GM23248 (cell line): ENCODE measurements at regions not wholly inside any gene's neighbourhood (a gene's known extent, or its start where the extent isn't known, plus 50 kb on each side); places are given as distances from the start of the nearest gene placed in this dataset.

Experiments
- DNase-seq: peaks from one replicate; pipeline ENCODE4 v3.0.0-alpha.2; 2015
- H2AFZ ChIP-seq: fragments of 200-600 bp; sonication (generic); 2 replicates; pipeline ENCODE4 v1.6.1; 2016; ENCODE audit warnings: antibody characterized with exemption
- H3F3A ChIP-seq: fragments of 200-600 bp; sonication (generic); 2 replicates; pipeline ENCODE4 v1.6.1; 2016; ENCODE audit warnings: mild to moderate bottlenecking, antibody characterized with exemption, mixed run types; ENCODE audit not compliant: insufficient read depth
- H3K27ac ChIP-seq: fragments of 200-600 bp; sonication (generic); 2 replicates; pipeline ENCODE4 v1.5.1; 2016; ENCODE audit warnings: mild to moderate bottlenecking
- H3K27me3 ChIP-seq: fragments of 200-600 bp; sonication (generic); replicated peaks from 2 replicates; pipeline ENCODE4 v1.6.1; 2016; ENCODE audit warnings: mild to moderate bottlenecking; ENCODE audit not compliant: insufficient read depth
- H3K36me3 ChIP-seq: fragments of 200-600 bp; sonication (generic); 2 replicates; pipeline ENCODE4 v1.6.1; 2016; ENCODE audit warnings: low read depth, mild to moderate bottlenecking
- H3K4me1 ChIP-seq: fragments of 200-600 bp; sonication (generic); 2 replicates; pipeline ENCODE4 v1.6.1; 2016; ENCODE audit warnings: mild to moderate bottlenecking; ENCODE audit not compliant: insufficient read depth
- H3K4me2 ChIP-seq: fragments of 200-600 bp; sonication (generic); one replicate; pipeline ENCODE4 v1.6.1; 2016; ENCODE audit warnings: mild to moderate bottlenecking; ENCODE audit not compliant: unreplicated experiment
- H3K4me3 ChIP-seq: fragments of 200-600 bp; sonication (generic); 2 replicates; pipeline ENCODE4 v1.5.1; 2016; ENCODE audit warnings: mild to moderate bottlenecking
- H3K79me2 ChIP-seq: fragments of 200-600 bp; sonication (generic); 2 replicates; pipeline ENCODE4 v1.6.1; 2016; ENCODE audit warnings: mild to moderate bottlenecking; ENCODE audit not compliant: insufficient read depth
- H3K9ac ChIP-seq: fragments of 200-600 bp; sonication (generic); 2 replicates; pipeline ENCODE4 v1.6.1; 2016; ENCODE audit warnings: mild to moderate bottlenecking
- H3K9me2 ChIP-seq: fragments of 200-600 bp; sonication (generic); 2 replicates; pipeline ENCODE4 v1.6.1; 2016; ENCODE audit warnings: mixed run types, mild to moderate bottlenecking, moderate library complexity; ENCODE audit not compliant: insufficient read depth
- H3K9me3 ChIP-seq: fragments of 200-600 bp; sonication (generic); one replicate; pipeline ENCODE4 v1.6.1; 2017; ENCODE audit warnings: low read depth
- H4K20me1 ChIP-seq: fragments of 200-600 bp; sonication (generic); 2 replicates; pipeline ENCODE4 v1.6.0; 2016; ENCODE audit not compliant: insufficient read depth
- EZH2 ChIP-seq: fragments of 200-600 bp; sonication (generic); IDR thresholded peaks from 2 replicates; pipeline ENCODE4 v1.6.1; 2018; ENCODE audit warnings: antibody characterized with exemption, mild to moderate bottlenecking; ENCODE audit not compliant: insufficient read depth, poor library complexity, severe bottlenecking
- EZH2phosphoT487 ChIP-seq: fragments of 200-600 bp; sonication (generic); IDR thresholded peaks from 2 replicates; pipeline ENCODE4 v1.6.1; 2018; ENCODE audit warnings: antibody characterized with exemption, moderate library complexity, mild to moderate bottlenecking, low read depth; ENCODE audit not compliant: insufficient read depth
- WGBS, 2 experiments: methylation state at CpG; one replicate each; pipeline ENCODE4 v1.1.6; 2015 to 2017; ENCODE audit warnings: low lambda C conversion rate in 2 of 2, low coverage in 1 of 2; ENCODE audit errors: missing lambda C conversion rate in 2 of 2; 5-methylcytosine and 5-hydroxymethylcytosine counted together
- in situ Hi-C: fragments of 300-500 bp; cut with MboI; formaldehyde crosslinking; loops from 2 replicates; pipeline ENCODE4 v1.15.0; 2020

DNA sequence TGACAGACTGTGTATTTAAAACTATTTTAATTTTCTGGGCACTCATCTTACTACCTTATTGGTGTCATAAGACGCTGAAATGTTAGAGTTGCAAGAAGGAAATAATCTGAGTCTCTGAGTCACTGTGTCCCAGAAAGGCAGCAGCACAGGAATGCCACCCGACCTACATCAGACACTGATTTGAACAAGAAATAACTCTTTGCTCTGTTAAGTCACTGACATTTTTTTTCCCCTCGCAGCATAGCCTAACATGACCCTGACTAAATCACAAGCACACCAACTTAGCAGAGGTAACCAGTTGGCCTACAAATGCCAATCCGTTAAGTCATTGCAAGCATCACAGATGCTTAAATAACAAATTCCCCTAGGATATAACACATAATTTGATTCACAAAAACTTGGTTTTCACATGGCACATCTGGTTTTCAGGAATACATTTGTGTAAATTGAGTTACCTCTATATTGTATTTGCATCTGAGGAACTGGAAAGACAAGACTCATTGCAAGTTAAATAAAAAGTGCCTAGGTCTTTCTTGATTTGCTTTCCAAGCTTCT, 349.1 kb downstream of the SEC16B start:
- Histone ChIP-seq H3K9me3 (no peaks in the 10 kb centered on the region), H3K9ac (no peak overlapping the region), H3K79me2 (no peaks in the 10 kb centered on the region), H3K27me3 (peaks cover 3% of the 10 kb centered on the region; the same call in 1 of the 2 replicates), H3K4me3 (no peak overlapping the region), H3K4me1 (0 out of 2 replicates have a peak, but pooled peaks cover 8% of the 10 kb centered on the region), H4K20me1 (peaks cover 3% of the 10 kb centered on the region; the same call in 1 of the 2 replicates), H3K4me2 (no peak overlapping the region), H3F3A (no peaks in the 10 kb centered on the region), H3K27ac (no peak overlapping the region), H3K36me3 (no peaks in the 10 kb centered on the region), H3K9me2 (no peaks in the 10 kb centered on the region), H2AFZ (no peak overlapping the region)
- 9% methylated on average over 4 of the region's 4 CpGs for WGBS, 2 experiments
- DNase-seq, result peak; percentile 36
- TF ChIP-seq EZH2phosphoT487, result no peak
- TF ChIP-seq EZH2, result no peak
- in situ Hi-C loops, result no loop called here

DNA sequence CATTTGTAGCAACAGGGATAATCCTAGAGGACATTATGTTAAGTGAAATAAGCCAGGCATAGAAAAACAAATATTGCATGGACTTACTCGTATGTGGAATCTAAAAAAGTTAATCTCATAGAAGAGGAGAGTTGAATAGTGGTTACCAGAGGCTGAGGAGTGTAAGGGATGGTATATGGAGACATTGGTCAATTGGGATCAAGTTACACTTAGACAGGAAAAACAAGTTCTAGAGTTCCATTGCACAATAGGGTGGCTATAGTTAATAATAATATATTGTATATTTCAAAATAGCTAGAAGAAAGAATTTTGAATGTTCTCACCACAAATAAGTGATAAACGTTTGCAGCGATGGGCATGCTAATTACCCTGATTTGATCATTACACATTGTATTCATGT, 354.6 kb downstream of the SEC16B start:
- WGBS, 2 experiments, result 44 to 49% methylated on average over 3 of the region's 3 CpGs
- H3K4me1 ChIP-seq, result 0 out of 2 replicates have a peak, but pooled peaks cover under 1% of the 10 kb centered on the region
- no peak overlapping the region for H3K4me3 ChIP-seq
- no peak overlapping the region for H3K27ac ChIP-seq
- no peaks in the 10 kb centered on the region for H3K79me2 ChIP-seq
- H3K4me2 ChIP-seq, result no peak overlapping the region
- H3K9me3 ChIP-seq, result no peaks in the 10 kb centered on the region
- no peak overlapping the region for H3K9ac ChIP-seq
- no peaks in the 10 kb centered on the region for H4K20me1 ChIP-seq
- in situ Hi-C loops, result no loop called here
- no peaks in the 10 kb centered on the region for H3F3A ChIP-seq
- TF ChIP-seq EZH2, result no peak
- TF ChIP-seq EZH2phosphoT487, result no peak
- no peaks in the 10 kb centered on the region for H3K9me2 ChIP-seq
- peaks cover 3% of the 10 kb centered on the region; the same call in 1 of the 2 replicates for H3K27me3 ChIP-seq
- DNase-seq, result no peak
- H3K36me3 ChIP-seq, result no peaks in the 10 kb centered on the region
- H2AFZ ChIP-seq, result no peak overlapping the region

DNA sequence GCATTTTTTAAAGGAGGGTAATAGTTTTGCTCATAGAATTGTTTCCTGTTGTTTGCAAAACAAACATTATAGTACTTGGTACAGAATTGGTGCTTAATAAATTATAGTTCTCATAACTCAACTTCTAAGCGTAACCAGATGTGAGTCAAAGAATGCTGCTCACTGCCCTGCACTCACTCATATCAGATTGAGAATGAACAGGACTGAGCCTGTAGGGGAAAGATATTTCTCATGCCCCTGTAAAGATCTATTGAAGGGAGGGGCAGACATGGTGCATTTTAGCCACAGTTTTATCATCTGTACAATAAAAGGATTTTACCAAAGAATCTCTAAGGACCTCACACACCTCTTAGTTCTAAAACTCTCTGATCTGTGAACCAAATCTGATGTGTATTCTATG, 358.5 kb downstream of the SEC16B start:
- H3K9me2 ChIP-seq, result no peaks in the 10 kb centered on the region; the same call in 1 of the 2 replicates
- in situ Hi-C loops, result no loop called here
- H3K4me3 ChIP-seq, result no peak overlapping the region
- peaks cover 5% of the 10 kb centered on the region; the same call in 1 of the 2 replicates for H3K27me3 ChIP-seq
- H3F3A ChIP-seq, result no peaks in the 10 kb centered on the region
- WGBS, 2 experiments, result 41% methylated on average over 1 of the region's 1 CpG
- no peaks in the 10 kb centered on the region for H3K79me2 ChIP-seq
- TF ChIP-seq EZH2, result no peak
- TF ChIP-seq EZH2phosphoT487, result no peak
- no peak overlapping the region for H3K4me2 ChIP-seq
- H2AFZ ChIP-seq, result no peak overlapping the region
- H3K36me3 ChIP-seq, result no peaks in the 10 kb centered on the region
- no peak overlapping the region for H3K9ac ChIP-seq
- no peak for DNase-seq
- no peak overlapping the region for H3K27ac ChIP-seq
- no peaks in the 10 kb centered on the region for H3K9me3 ChIP-seq
- H3K4me1 ChIP-seq, result no peaks in the 10 kb centered on the region
- no peaks in the 10 kb centered on the region for H4K20me1 ChIP-seq

DNA sequence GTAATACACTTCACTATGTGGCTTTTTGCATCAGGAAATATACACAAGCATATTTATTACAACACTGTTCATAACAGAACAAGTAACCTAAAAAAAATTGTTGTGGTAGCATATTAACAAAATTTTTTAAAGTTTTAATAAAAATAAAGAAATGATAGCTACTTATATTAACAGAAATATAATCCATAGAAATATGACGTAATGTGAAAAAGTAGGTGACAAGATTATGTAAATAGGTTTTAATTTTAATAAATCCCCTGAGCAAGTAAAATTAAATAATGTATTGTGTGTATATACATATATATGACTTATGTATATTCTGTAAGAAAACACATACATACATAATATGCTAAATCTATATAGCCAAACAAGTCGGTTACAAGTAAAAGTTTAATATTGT, 359.9 kb downstream of the SEC16B start:
- WGBS, 2 experiments, result 6 to 8% methylated on average over 2 of the region's 2 CpGs
- no peaks in the 10 kb centered on the region for H3F3A ChIP-seq
- no peaks in the 10 kb centered on the region for H3K79me2 ChIP-seq
- no peak overlapping the region for H2AFZ ChIP-seq
- no peak overlapping the region for H3K4me3 ChIP-seq
- H3K27me3 ChIP-seq, result peaks cover 5% of the 10 kb centered on the region; the same call in 1 of the 2 replicates
- no peaks in the 10 kb centered on the region for H3K9me3 ChIP-seq
- H3K9ac ChIP-seq, result no peak overlapping the region
- no peaks in the 10 kb centered on the region for H3K4me1 ChIP-seq
- TF ChIP-seq EZH2 (no peak), EZH2phosphoT487 (no peak)
- H3K9me2 ChIP-seq, result no peaks in the 10 kb centered on the region; the same call in 1 of the 2 replicates
- no peak for DNase-seq
- H3K4me2 ChIP-seq, result no peak overlapping the region
- H4K20me1 ChIP-seq, result no peaks in the 10 kb centered on the region
- in situ Hi-C loops, result no loop called here
- no peak overlapping the region for H3K27ac ChIP-seq
- no peaks in the 10 kb centered on the region for H3K36me3 ChIP-seq

DNA sequence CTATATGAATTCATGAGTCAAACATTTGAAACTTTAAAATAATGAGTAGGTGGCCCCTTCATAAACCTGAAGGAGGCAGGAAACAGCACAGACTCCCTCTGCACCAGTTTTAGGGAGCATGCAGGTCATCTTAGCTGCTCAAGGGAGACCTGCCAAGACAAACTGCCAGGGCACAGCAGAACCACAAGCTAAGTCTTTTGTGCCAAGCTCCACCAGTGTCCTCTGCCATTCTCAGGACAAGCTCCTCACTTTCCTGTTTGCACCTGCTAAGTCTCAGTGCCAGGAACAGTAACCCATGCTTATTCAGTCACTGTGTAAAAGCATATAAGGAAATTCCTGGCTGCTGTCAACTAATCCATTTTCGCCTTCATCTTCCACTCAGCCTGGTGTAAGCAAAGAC, 368.9 kb downstream of the SEC16B start:
- no peaks in the 10 kb centered on the region for H3K4me1 ChIP-seq
- WGBS, 2 experiments, result 25% methylated on average over 1 of the region's 1 CpG
- H4K20me1 ChIP-seq, result no peaks in the 10 kb centered on the region; the same call in 1 of the 2 replicates
- H3K36me3 ChIP-seq, result no peaks in the 10 kb centered on the region
- H3K9me3 ChIP-seq, result no peaks in the 10 kb centered on the region
- no peaks in the 10 kb centered on the region for H3K9me2 ChIP-seq
- H3K27ac ChIP-seq, result no peak overlapping the region
- H3K9ac ChIP-seq, result no peak overlapping the region
- no peak overlapping the region for H3K4me2 ChIP-seq
- H3K27me3 ChIP-seq, result no peaks in the 10 kb centered on the region; the same call in 1 of the 2 replicates
- no peak for DNase-seq
- in situ Hi-C loops, result no loop called here
- H3F3A ChIP-seq, result no peaks in the 10 kb centered on the region
- no peak overlapping the region for H2AFZ ChIP-seq
- TF ChIP-seq EZH2 (no peak), EZH2phosphoT487 (no peak)
- no peak overlapping the region for H3K4me3 ChIP-seq
- H3K79me2 ChIP-seq, result no peaks in the 10 kb centered on the region
